ENCODE measurements at regions not wholly inside any gene's neighbourhood (a gene's known extent, or its start where the extent isn't known, plus 50 kb on each side); places are given as distances from the start of the nearest gene placed in this dataset.

DNA sequence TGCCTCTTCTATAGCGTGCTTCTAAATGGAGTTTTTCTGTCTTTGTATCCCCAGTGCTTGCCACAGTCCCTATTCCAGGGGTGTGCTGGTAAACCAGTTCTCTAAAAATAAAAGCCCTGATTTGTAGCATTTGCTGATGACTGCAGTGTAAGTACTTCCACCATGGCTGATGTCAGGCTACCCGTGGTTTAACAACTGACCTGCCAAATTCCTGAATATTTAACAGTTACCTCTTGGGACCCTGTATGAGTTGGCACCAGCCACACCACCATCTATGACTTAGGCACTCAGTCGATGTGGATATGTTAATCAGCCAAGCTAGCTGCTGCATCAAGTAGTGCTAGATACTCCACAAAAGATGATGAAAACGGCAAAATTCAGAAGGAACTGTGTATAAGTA lies 94.0 kb upstream of the MTNR1B start:
- TF ChIP-seq, protein P1, sequence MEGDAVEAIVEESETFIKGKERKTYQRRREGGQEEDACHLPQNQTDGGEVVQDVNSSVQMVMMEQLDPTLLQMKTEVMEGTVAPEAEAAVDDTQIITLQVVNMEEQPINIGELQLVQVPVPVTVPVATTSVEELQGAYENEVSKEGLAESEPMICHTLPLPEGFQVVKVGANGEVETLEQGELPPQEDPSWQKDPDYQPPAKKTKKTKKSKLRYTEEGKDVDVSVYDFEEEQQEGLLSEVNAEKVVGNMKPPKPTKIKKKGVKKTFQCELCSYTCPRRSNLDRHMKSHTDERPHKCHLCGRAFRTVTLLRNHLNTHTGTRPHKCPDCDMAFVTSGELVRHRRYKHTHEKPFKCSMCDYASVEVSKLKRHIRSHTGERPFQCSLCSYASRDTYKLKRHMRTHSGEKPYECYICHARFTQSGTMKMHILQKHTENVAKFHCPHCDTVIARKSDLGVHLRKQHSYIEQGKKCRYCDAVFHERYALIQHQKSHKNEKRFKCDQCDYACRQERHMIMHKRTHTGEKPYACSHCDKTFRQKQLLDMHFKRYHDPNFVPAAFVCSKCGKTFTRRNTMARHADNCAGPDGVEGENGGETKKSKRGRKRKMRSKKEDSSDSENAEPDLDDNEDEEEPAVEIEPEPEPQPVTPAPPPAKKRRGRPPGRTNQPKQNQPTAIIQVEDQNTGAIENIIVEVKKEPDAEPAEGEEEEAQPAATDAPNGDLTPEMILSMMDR (IDR thresholded peaks at IDR 0.05) = no peak
- TF ChIP-seq EP300 (IDR thresholded peaks at IDR 0.05) (no peak), POLR2A (IDR thresholded peaks at IDR 0.05) (no peak)
